IMR-90 (cell line): ENCODE measurements at regions not wholly inside any gene's neighbourhood (a gene's known extent, or its start where the extent isn't known, plus 50 kb on each side); places are given as distances from the start of the nearest gene placed in this dataset.

ENCODE experiments used
- ATAC-seq: fragments of 200-7000 bp; cut with Tn5 transposase; 2 replicates; pipeline ENCODE4 v1.9.1; 2020; ENCODE audit warnings: low read depth, mild to moderate bottlenecking, moderate library complexity
- BruUV-seq: library from RNA; stranded (reverse); fragments of 400-500 nt; replicated peaks from 2 replicates; lab custom pipeline; 2021; lab: Mats Ljungman, UMichigan
- CTCF ChIA-PET: fragments of 300-600 bp; formaldehyde crosslinking; extraction: SDS; loops from one replicate; lab custom pipeline; 2021; ENCODE audit warnings: antibody characterized with exemption; lab: Yijun Ruan, JAX
- POLR2A ChIA-PET: fragments of 300-600 bp; sonication (Branson Sonifier 250); formaldehyde crosslinking; loops from one replicate; lab custom pipeline; 2022; ENCODE audit warnings: antibody characterized with exemption; ENCODE audit not compliant: unreplicated experiment; lab: Charles Lee
- DNase-seq: peaks from one replicate; pipeline ENCODE4 v3.0.0; 2013
- H2AFZ ChIP-seq: replicated peaks from 2 replicates; pipeline ENCODE3; 2013; ENCODE audit warnings: low read length, mild to moderate bottlenecking; ENCODE audit not compliant: poor library complexity
- H2AK5ac ChIP-seq: 2 replicates; pipeline ENCODE4 v1.6.1; 2013; ENCODE audit warnings: low read depth, low read length, inconsistent platforms
- H2AK9ac ChIP-seq: replicated peaks from 2 replicates; pipeline ENCODE3; 2013; ENCODE audit warnings: mild to moderate bottlenecking, low read depth, low read length, moderate library complexity; ENCODE audit not compliant: poor library complexity
- H2BK120ac ChIP-seq: 2 replicates; pipeline ENCODE4 v1.6.1; 2013; ENCODE audit warnings: low read depth, low read length, inconsistent platforms
- H2BK15ac ChIP-seq: 3 replicates; pipeline ENCODE4 v1.6.1; 2013; ENCODE audit warnings: low read depth, low read length, inconsistent platforms
- H2BK20ac ChIP-seq: 2 replicates; pipeline ENCODE4 v1.6.1; 2013; ENCODE audit warnings: low read depth, mild to moderate bottlenecking, inconsistent platforms, low read length, moderate library complexity
- H2BK5ac ChIP-seq: 2 replicates; pipeline ENCODE4 v1.6.1; 2013; ENCODE audit warnings: mild to moderate bottlenecking, low read depth, low read length, inconsistent platforms; ENCODE audit not compliant: poor library complexity, severe bottlenecking
- H3K14ac ChIP-seq: replicated peaks from 2 replicates; pipeline ENCODE4 v1.6.1; 2013; ENCODE audit warnings: low read depth, low read length, inconsistent platforms
- H3K18ac ChIP-seq: 2 replicates; pipeline ENCODE4 v1.6.1; 2013; ENCODE audit warnings: low read depth, low read length, control low read depth
- H3K23ac ChIP-seq: 2 replicates; pipeline ENCODE4 v1.6.1; 2013; ENCODE audit warnings: low read depth, low read length, inconsistent platforms
- H3K27ac ChIP-seq: 2 replicates; pipeline ENCODE4 v1.5.1; 2013; ENCODE audit warnings: mild to moderate bottlenecking, control low read depth, low read length; ENCODE audit not compliant: insufficient read depth
- H3K27me3 ChIP-seq: 2 replicates; pipeline ENCODE4 v1.6.1; 2013; ENCODE audit warnings: low read length; ENCODE audit not compliant: control insufficient read depth, insufficient read depth
- H3K36me3 ChIP-seq: 2 replicates; pipeline ENCODE4 v1.6.1; 2013; ENCODE audit warnings: low read length, mixed read lengths; ENCODE audit not compliant: control insufficient read depth, insufficient read depth
- H3K4ac ChIP-seq: 2 replicates; pipeline ENCODE4 v1.6.1; 2013; ENCODE audit warnings: low read depth, low read length, inconsistent platforms
- H3K4me1 ChIP-seq: 2 replicates; pipeline ENCODE4 v1.6.1; 2013; ENCODE audit warnings: low read length, mixed read lengths; ENCODE audit not compliant: control insufficient read depth, insufficient read depth
- H3K4me2 ChIP-seq: 2 replicates; pipeline ENCODE4 v1.6.1; 2013; ENCODE audit warnings: low read depth, mild to moderate bottlenecking, control low read depth, low read length, moderate library complexity
- H3K4me3 ChIP-seq: 2 replicates; pipeline ENCODE4 v1.5.1; 2013; ENCODE audit warnings: low read depth, mild to moderate bottlenecking, control low read depth, low read length, moderate library complexity; ENCODE audit not compliant: insufficient read depth
- H3K56ac ChIP-seq: 2 replicates; pipeline ENCODE4 v1.6.1; 2013; ENCODE audit warnings: low read length, inconsistent platforms; ENCODE audit not compliant: insufficient read depth; ENCODE audit errors: extremely low read depth
- H3K79me1 ChIP-seq, 2 experiments: 2 replicates each; pipeline ENCODE4 v1.6.1; 2013; ENCODE audit warnings: low read length in 2 of 2, inconsistent platforms in 1 of 2, low read depth in 1 of 2
- H3K9ac ChIP-seq: 2 replicates; pipeline ENCODE4 v1.6.1; 2013; ENCODE audit warnings: low read depth, low read length, control low read depth
- H3K9me1 ChIP-seq: 2 replicates; pipeline ENCODE4 v1.6.1; 2013; ENCODE audit warnings: low read length, inconsistent platforms; ENCODE audit not compliant: insufficient read depth
- H3K9me3 ChIP-seq: 2 replicates; pipeline ENCODE4 v1.6.1; 2013; ENCODE audit warnings: low read length; ENCODE audit not compliant: control insufficient read depth, insufficient read depth
- H4K20me1 ChIP-seq: 2 replicates; pipeline ENCODE4 v1.6.1; 2013; ENCODE audit warnings: low read length, inconsistent platforms; ENCODE audit not compliant: insufficient read depth
- H4K5ac ChIP-seq: 2 replicates; pipeline ENCODE4 v1.6.1; 2013; ENCODE audit warnings: mild to moderate bottlenecking, low read depth, low read length, control low read depth
- H4K8ac ChIP-seq, 2 experiments: 2 replicates each; pipeline ENCODE4 v1.6.1; 2013; ENCODE audit warnings: low read depth in 2 of 2, low read length in 2 of 2, control low read depth in 1 of 2, inconsistent platforms in 1 of 2
- H4K91ac ChIP-seq: 2 replicates; pipeline ENCODE4 v1.6.1; 2013; ENCODE audit warnings: low read depth, low read length, inconsistent platforms; ENCODE audit not compliant: insufficient read depth
- CEBPB ChIP-seq: IDR thresholded peaks from 2 replicates; pipeline ENCODE4 v1.6.1; 2012; ENCODE audit warnings: low read depth, low read length, improper control_type of control experiment
- CHD1 ChIP-seq: IDR thresholded peaks from 2 replicates; pipeline ENCODE4 v1.6.1; 2012; ENCODE audit warnings: low read depth, low read length, improper control_type of control experiment
- FOS ChIP-seq: fragments of 150-350 bp; IDR thresholded peaks from 2 replicates; pipeline ENCODE4 v1.6.1; 2016; ENCODE audit warnings: low read depth, low read length
- WGBS, 2 experiments: methylation state at CpG; one replicate each; pipeline versions ENCODE4 v1.1.5 to v1.1.7; 2013; ENCODE audit warnings: missing lambda C conversion rate in 2 of 2; ENCODE audit not compliant: insufficient read length in 1 of 2; ENCODE audit errors: extremely low coverage in 2 of 2; 5-methylcytosine and 5-hydroxymethylcytosine counted together
- dilution Hi-C: fragments of 300-500 bp; cut with HindIII; formaldehyde crosslinking; loops from one replicate; pipeline ENCODE4 v1.14.3; 2018; ENCODE audit warnings: low sequenced_read_pairs; ENCODE audit not compliant: unreplicated experiment
- in situ Hi-C: fragments of 300-500 bp; cut with MboI; formaldehyde crosslinking; loops from 3 replicates; pipeline ENCODE4 v1.14.3; 2019; ENCODE audit warnings: low sequenced_read_pairs, inconsistent platforms, mixed read lengths
- intact Hi-C: fragments of 100-400 bp; cut with micrococcal nuclease; formaldehyde crosslinking; loops from 2 replicates; pipeline ENCODE4 v1.10.0; 2022

DNA sequence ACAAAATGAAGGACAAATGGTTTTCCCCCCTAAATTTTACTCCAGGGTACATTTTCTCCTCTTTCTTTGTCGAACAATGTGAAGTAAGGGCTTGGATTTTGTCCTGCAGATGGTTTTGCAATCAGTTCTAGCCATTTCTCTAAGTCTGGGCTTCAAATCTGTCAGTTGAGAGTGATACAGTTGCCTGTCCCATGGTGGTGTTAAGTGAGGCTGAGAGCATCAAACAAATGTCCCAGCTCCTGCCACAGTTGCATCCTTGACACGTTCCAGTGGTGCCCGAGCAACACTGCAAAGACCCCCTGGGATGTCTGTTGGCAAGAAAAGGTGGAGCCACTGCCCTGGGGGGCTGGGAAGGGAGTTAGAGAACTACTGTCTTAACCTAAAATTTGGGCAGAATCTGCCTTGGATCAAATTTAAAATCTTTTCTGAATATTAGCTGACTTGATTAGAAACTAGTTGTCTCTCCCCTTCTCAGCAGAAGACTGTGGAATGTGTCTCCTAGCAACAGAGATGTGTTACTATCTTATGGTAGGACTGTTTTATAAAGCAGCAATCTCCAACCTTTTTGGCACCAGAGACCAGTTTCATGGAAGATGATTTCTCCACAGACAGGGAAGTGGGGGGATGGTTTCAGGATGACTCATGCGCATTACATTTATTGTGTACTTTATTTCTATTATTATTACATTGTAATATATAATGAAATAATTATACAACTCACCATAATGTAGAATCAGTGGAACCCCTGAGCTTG, 102.0 kb upstream of the STEAP1B start:
- H3K4me3 ChIP-seq = no peak overlapping the region
- peak overlapping the region; percentile 46; the same call in 1 of the 2 replicates for H4K91ac ChIP-seq
- H3K27ac ChIP-seq = no peak overlapping the region
- H2BK20ac ChIP-seq = peak overlapping the region; percentile 67
- H3K9ac ChIP-seq = no peak overlapping the region
- peak; percentile 85 for DNase-seq
- peak overlapping the region in 1 of 2 experiments; percentile 17; a peak in 1 of 4 replicates for H4K8ac ChIP-seq
- H2BK15ac ChIP-seq = peak overlapping the region; percentile 55; the same call in 1 of the 3 replicates
- dilution Hi-C loops = no loop called here
- H4K20me1 ChIP-seq = no peaks in the 10 kb centered on the region
- no peaks in the 10 kb centered on the region for H3K9me3 ChIP-seq
- H3K23ac ChIP-seq = peak overlapping the region; percentile 42; the same call in 1 of the 2 replicates
- no peak overlapping the region; the same call in 1 of the 2 replicates for H3K4me2 ChIP-seq
- H3K4me1 ChIP-seq = peaks cover 6% of the 10 kb centered on the region
- H2BK5ac ChIP-seq = no peak overlapping the region
- ATAC-seq = peak; percentile 82
- no peak overlapping the region for H3K56ac ChIP-seq
- CTCF ChIA-PET = no interaction called here
- no peaks in the 10 kb centered on the region for H3K79me1 ChIP-seq
- H3K36me3 ChIP-seq = no peaks in the 10 kb centered on the region
- in situ Hi-C loops = no loop called here
- no peak overlapping the region for H3K18ac ChIP-seq
- intact Hi-C loops = no loop called here
- H3K9me1 ChIP-seq = peaks cover 18% of the 10 kb centered on the region
- H3K14ac ChIP-seq = peak overlapping the region; percentile 83
- POLR2A ChIA-PET = no interaction called here
- H4K5ac ChIP-seq = 0 out of 2 replicates have a peak overlapping the region, but pooled peaks have one; percentile 1
- H2AK5ac ChIP-seq = peak overlapping the region; percentile 48; the same call in 1 of the 2 replicates
- peak overlapping the region; percentile 60 for H3K4ac ChIP-seq
- BruUV-seq = no TSS peak
- H3K27me3 ChIP-seq = no peaks in the 10 kb centered on the region
- H2BK120ac ChIP-seq = peak overlapping the region; percentile 49; the same call in 1 of the 2 replicates
- peak overlapping the region; percentile 31 for H2AK9ac ChIP-seq
- peak; percentile 41; the same call in 1 of the 2 replicates for TF ChIP-seq FOS
- TF ChIP-seq CHD1 = no peak
- peak; percentile 24; the same call in 1 of the 2 replicates for TF ChIP-seq CEBPB
- 72% methylated on average over 2 of the region's 4 CpGs; no CpG with 5 or more reads in 1 of the 2 experiments for WGBS, 2 experiments
- H2AFZ ChIP-seq = peak overlapping the region; percentile 43
